NCI-H526 (cell line): ENCODE measurements at regions not wholly inside any gene's neighbourhood (a gene's known extent, or its start where the extent isn't known, plus 50 kb on each side); places are given as distances from the start of the nearest gene placed in this dataset.
A peak's percentile ranks its signal among the peaks of the same experiment; 100 is the strongest.
"Not testable (repeated sequence)": the region's sequence is repeated elsewhere in the genome, so short reads cannot be mapped to it uniquely, and the experiment has no call there.

ENCODE experiments used
- DNase-seq, 2 experiments: peaks; one replicate each; lab custom pipeline; 2025; lab: John Stamatoyannopoulos, UW

DNA sequence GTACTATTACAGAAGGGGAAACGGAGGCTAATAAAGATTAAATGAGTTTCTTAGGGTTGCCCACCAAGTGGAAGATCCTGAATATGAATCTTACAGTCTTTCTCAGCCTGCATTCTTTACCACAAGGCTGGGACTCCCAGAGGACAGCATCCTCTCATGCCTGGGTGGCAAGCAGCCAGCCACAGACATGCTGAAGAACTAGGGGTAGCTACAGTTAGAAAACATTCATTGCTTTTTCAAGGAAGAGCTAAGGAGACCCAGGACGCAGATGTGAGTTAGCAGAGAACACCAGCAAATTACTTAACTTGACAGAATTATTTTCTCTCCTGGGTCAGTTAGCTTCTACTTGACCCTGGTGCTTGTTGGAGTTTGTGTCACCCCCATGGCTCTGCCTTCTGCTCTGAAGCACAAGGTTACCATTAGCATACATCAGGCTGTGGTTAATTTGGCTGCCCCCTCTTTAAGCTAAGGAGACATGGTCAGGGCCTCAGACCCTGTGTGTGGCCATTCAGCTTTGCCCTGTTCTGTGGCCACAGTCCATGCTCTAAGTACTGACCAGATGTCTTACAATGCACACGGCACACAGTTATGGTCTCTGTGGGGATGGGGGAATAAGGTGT, 132.3 kb upstream of the TNP1 start:
- no peak for DNase-seq

DNA sequence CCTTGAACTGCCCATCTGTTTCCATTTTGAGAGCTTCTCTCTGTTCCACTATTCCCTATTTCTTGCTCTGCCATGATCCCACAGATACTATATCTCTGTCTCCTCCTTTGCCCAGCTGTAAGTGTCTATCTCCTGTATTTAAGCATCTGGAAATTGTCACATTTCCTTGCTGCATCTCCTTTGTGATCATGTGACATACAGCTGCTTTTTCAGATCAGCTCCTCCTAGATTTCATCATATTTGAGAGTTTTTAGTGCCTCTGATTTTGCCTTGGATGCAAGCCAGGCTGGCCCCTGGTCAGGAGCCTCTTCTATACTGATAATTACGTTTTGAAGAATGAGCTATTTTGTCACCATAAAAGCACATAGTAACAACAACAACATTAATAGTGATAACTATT, 131.7 kb upstream of the TNP1 start:
- no peak for DNase-seq

DNA sequence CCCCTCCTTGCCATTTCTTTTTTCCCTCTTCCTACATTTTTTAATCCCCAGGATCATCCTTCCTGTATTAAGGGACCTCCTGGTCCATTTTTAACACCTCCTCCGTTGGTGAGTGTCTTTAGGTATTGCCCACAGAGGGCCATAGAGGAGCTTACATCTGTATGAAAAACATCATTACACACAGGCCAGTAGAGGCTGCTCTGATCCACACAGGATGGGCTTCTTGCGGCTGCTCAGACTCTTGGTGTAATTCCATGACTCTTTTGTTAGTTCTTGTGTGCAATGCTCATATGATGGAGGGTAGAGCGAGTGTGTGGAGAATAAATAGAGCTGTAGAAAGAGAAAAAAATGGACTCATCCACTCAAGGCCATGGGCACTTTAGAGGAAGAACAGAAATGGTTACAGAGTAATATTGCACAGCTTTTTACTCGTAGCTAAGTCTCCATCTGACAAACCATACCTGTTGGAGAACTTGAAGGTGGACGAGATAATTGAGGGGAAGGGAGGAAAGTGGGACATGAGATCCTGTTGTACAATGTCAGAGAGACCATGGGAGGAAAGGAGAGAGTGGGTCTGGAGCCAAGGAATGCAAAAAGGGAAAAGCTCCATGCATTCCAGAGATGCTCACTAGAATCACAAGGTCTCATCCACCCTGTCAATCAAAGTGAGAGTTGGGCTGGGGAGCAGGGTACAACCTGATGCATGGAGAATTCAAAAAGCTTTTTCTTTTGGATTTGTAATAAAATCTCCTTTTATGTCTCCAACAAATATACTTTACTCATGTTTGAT, 129.7 kb upstream of the TNP1 start:
- peak in 1 of 2 experiments; percentile 5 for DNase-seq

DNA sequence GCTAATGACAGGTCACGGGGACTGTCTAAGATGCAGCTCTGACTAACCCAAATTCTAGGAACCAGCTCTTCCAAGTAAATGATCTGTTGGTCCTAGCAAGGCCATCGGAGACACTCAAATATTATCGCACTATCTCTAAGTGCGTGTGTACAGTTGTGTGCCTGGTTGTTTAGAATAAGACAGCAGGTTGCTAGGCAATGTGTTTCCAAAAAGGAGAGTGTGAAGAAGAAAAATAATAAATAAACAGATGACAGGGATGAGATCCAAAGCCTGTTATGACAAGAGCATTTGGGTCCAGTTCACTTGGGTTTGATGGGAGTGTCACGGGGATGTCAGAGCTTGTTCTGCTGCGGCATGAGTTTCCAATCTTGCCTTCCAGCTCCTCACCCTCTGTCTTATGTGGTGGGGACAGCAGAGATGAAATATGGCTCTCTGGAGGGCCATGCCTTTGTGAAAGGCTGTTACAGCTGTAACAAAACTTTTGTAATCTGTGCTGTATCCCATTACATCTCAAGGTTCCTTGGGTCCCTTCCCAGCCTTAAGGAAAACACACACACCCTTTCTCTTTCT, 127.5 kb upstream of the TNP1 start:
- DNase-seq: no peak

DNA sequence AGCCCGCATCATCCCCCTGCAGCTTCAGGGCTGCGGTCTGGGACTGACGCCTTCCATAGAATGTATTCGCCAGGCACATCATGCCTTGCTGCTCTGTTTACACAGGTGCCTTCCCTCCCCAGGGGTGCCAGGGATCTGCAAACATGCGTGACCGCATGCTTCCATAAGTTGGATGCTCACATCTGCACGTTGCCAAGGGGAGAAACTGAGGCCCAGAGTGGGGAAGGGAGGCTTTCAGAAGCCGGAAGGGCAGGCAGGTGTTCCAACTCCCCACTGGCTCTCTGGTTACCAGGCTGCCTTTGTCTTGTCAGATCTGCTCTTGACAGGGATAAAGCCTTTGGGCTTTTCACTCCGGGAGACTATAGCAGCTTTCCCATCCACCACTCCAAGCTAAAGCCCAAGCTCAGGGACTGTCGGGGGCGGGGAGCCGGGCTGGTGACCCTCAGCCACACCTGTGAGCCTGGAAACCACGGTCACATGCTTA, 125.8 kb upstream of the TNP1 start:
- DNase-seq: peak; percentile 28 to 55

DNA sequence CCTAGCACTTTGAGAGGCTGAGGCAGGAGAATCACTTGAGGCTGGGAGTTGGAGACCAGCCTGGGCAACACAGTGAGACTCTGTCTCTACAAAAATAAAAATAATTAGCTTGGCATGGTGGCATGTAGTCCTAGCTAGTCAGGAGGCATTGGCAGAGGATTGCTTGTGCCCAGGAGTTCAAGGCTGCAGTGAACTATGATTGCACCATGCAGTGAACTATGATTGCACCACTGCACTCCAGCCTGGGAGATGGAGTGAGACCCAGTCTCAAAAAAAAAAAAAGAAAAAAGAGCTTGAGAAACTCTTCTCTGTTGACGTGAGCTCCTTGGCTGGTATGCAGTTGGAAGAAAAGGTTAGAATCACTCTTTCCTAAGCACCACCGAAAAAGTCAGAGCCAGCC, 125.1 kb upstream of the TNP1 start:
- DNase-seq: no peak

DNA sequence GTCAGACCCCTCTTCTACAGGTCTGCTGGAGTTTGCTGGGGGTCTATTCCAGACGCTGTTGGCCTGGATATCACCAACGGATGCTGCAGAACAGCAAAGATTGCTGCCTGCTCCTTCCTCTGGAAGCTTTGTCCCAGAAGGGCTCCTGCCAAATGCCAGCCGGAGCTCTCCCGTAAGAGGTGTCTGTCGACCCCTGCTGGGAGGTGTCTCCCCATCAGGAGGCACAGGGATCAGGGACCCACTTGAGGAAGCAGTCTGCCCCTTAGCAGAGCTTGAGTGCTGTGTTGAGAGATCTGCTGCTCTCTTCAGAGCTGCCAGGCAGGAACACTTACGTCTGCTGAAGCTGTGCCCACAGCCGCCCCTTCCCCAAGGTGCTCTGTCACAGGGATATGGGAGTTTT, 122.1 kb upstream of the TNP1 start:
- not testable (repeated sequence) for DNase-seq

DNA sequence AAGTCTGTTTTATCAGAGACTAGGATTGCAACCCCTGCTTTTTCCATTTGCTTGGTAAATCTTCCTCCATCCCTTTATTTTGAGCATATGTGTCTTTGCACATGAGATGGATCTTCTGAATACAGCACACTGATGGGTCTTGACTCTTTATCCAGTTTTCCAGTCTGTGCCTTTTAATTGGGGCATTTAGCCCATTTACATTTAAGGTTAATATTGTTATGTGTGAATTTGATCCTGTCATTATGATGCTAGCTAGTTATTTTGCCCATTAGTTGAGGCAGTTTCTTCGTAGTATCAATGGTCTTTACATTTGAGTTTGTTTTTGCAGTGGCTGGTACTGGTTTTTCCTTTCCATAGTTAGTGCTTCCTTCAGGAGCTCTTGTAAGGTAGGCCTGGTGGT, 120.6 kb upstream of the TNP1 start:
- DNase-seq: not testable (repeated sequence)

DNA sequence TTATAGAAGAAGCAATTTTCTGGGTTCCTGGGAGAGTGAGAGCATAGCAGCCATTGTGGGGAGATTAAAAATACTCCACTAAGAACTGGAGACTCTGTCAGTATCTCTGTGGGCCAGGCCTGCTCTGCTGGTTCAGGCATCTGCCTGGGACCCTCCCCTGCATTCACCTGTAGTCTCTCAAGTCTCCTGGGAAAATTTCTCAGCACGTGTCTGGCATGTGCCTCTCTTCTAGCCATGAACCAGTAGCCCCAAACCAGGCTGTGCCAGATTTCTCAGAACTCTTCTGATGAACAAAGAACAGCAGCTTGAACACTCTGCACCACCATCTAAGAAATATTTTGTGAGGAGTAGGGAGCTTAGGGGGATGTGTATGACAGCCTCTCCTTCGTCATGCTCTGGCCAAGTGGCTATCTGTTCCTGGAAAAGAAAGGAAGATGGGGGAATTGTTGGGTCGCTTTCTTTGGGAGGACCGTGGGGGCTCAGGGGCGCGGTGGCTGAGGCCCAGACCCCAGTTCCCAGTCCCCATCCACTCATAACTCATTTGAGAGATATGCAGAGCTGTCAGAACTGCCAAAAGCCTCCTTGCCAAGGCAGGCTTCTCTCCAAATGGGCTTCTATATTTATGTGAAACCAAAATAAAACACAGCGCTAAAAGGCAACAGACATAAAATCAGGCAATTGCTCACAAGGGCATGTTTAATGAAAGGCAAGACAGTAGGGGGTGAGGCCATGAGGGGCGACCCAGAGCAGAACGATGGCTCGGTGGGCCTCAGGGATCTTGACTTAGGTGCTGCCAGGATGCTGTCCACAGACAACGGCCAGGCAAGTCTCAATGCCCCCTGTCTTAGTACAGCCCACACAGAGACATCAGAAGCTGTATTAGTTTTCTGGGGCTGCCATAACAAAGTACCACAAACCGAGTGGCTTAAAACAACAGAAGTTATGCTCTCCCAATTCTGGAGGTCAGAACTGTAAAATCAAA, 114.7 kb upstream of the TNP1 start:
- no peak for DNase-seq

DNA sequence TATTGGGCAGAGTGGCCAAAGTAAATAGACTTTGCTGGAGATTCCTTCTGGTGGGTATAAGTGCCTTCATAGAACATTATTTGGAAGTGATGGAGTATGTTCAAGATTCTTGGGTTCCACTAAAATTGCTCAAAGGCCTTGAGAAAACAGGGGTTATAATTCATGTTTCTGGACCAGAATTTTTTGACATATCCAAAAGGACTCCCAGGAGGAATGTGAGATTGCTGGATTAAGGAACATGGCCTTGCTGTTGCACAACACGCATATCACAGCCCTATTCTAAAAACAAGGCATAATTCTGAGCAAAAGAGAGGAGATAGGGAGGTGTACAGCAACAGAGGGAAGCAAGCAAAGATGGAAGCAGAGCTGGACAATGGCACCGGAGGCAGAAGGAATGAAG, 111.7 kb upstream of the TNP1 start:
- DNase-seq: no peak

DNA sequence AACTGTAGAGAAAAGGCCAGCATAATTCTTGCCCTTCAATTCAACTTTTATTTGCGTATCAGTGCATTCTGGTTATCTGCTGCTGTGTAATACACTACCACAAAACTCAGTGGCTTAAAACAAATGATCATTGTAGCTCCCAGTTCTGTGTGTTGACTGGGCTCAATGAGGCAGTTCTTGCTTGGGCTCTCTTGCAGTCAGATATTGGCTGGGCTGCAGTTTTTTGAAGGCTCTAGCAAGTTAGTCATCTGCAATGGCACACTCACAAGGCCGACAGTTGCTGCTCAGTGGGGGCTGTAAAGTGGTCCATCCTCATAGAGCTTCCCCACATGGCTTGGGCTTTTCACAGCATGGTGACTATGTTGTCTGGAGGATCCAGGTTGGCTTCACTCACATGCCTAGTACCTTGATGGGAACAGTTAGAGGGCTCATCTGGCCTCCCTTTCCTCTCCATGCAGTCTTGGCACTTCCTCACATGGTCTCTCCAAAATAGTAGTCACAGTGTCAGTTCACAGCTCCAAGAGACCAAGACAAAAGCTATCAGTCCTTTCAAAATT, 110.6 kb upstream of the TNP1 start:
- no peak for DNase-seq

DNA sequence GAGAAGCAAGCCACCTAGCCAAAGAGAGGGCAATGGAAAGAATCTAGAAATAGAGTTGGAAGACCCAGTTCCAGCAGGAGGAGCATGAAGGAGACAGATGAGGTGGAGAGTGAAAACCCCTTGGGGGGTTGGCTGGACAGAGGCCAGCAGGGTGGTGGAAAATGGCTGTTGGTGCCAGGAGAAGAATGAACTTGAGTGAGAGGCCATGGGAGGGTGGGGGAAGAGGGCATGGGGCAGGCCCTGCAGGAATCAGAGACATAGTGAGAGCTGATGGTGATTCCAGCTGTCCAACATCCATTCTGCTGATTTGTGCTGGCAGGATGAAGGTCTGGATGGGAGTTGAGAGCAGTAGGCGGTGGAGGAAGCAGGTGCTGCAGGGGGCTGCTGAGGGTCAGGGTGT, 108.0 kb upstream of the TNP1 start:
- no peak for DNase-seq

DNA sequence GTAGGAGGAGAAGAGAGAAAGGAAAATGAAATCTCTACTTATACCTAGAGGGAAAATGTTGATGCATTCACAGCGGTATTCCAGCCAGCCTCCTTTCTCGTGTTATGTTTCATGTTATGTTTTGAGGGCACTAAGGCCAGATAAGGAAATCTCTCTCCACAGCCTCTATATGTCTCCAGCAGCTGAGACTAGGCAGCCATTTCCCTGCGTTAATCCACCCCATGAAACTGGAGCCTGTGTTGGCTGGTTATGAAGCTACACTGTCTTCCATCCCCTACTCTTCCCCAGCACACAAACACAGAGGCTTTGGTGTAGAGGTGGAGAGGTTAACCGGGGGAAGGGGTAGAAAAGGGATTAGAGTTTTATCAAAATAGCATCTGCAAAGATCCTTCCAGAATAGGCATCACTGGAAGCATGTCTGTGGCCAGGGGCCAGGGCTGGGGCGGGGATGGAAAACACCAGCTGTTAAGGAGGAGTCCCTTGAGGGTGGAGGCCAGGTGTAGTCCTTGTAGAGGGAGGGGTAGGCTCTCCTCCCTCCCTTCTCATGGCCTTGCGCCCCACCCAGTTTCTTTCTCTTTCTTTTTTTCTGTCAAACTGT, 100.9 kb upstream of the TNP1 start:
- DNase-seq: no peak

DNA sequence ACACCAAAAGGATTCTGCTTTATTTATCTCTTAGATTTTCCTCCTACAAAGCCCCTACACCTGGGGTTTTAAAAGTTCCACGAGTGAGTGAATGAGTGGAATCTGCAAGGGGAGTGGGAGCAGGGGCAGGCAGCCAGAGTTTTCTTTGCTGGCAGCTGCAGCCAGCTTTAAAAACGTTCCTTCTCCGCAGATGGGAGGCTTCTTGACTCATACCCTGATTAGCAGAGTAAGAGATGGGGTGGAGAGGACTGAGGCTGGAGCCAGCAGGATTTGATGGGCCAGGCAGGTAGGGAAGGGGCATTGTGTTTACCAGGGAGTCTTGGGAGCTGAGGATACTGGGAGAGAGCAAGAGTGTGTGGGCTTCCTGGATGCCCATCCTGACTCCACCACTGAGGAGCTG, 99.6 kb upstream of the TNP1 start:
- no peak for DNase-seq

DNA sequence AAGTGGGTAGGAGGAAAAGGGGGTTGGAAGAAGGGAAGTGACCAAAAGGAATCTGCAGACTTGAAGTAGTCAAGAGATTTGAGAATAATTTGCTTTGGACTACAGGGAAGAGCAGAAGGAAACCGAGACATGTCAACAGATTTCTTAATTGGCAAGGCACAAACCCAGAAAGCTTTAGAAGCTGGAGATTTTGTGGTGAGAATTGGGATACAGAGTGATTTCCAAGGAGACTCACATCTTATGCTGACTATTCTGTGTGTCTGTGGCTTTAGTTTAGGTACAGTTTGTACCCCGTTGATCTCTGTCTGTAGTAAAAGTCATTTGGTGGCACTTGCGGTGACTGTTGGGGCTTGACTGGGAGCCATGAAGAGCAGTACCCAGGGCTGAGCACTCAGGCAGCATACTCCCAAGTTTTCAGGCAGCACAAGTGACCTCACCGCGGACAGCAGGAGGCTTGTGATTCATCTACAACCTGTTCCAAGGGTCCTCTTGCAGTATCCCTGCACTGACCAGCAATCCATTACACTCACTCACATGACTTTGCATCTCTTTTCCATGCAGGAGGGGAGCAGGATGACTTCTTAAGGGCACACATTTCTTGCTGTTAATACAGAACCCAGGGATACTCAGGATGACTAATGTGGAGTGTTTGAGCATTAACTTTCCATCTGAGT, 97.1 kb upstream of the TNP1 start:
- DNase-seq: no peak

DNA sequence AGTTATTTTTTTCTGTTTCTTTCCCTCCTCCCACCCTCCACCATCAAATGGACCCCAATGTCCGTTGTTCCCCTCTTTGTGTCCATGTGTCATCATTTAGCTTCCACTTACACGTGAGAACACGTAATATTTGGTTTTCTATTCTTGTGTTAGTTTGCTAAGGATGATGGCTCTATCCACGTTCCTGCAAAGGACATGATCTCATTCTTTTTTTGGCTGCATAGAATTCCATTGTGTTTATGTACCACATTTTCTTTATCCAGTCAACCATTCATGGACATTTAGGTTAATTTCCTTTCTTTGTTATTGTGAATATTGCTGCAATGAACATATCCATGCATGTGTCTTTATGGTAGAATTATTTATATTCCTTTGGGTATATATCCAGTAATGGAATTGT, 91.3 kb upstream of the TNP1 start:
- DNase-seq: no peak

DNA sequence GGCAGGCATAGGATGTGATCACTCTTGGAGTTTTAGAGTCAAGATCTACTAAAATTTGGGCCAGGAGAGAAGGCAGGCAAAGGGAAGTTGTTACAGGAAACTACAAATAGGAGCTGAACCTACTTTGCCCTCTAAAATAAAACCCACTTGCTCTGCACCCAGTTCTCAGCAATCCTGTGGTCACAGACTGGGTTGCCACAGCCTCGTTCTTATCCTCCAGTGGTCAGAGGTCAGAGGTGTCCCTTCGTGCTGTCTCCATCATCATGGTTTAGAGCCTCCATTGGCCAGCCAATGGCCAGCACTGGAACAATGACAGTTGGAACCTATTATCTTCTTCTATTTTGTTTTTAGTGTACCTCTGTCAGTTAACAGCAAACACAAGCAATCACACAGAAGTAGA, 90.7 kb upstream of the TNP1 start:
- DNase-seq: no peak

DNA sequence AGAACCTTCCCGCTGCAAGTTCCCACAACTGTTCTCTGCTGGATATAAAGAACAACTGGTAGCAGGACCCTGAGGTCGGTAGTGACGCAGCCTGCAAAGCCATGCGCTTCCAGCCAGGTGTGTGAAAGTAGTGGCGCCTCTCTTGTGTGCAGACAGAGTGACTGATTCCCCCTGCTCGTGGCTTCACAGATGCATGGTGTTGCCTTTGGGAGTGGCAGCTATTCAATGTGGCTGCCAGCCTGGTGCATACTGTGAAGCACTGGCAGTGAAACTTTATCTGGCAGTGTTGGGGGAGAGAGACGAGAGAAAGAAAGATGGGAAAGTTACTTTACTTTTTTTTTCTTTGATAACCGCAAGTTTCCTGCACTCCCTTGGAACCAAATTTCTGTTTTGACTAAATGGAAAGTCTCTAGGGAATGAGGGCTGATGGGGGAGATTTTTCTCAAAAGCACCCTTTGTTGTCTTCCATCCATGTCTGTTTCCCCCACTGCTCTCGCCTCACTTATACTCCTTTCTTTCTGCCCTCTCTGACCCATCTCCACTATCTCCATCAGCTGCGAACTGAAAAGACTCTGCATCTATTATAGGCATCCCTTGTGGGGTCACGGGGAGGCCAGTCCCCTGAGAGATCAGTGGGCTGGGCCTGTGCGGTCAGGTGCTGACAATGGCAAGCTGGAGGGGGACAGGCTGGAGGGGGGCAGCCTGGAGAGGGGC, 90.0 kb upstream of the TNP1 start:
- peak in 1 of 2 experiments; percentile 17 for DNase-seq

DNA sequence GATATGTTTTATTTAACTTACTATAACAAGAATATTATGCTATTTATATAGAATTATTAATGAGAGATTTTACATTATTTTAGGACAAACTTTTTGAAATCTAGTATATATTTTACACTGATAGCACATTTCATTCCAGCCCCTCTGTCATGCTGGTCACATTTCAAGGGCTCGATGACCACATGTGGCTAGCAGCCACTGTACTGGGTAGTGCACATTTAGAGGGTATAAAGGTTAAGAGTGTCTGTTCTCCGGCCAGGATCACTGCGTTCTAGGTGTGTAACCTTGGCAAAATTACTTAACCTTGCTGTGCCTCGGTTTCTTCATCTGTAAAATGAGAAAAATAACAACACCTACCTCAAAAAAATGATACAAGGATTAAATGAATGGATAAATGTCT, 87.2 kb upstream of the TNP1 start:
- no peak for DNase-seq

DNA sequence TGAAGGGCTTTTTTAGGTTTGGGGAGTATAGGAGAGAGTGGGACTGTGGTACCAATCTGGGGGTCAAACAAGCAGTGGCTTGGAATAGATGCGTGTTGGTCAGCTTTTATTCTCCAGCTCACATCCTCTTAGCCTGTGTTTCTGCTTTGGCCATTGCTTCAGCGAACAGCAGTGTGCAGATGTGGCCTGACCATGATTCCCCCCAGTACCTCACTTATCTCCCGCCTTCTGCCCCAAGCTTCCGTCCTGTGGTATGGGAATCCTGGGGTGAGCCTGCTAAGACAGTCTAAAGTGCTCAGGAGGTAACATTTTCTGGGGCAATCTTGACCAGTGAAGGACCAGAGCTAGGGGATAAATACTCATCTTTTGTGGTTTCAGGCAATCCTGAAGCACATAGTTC, 84.9 kb upstream of the TNP1 start:
- DNase-seq: no peak
